ENCODE measurements at regions not wholly inside any gene's neighbourhood (a gene's known extent, or its start where the extent isn't known, plus 50 kb on each side); places are given as distances from the start of the nearest gene placed in this dataset.

- FAIRE-seq: no peak
- Histone ChIP-seq H3K79me2 (ENCODE audit: control insufficient read depth, insufficient read depth, low read length) (no peaks in the 10 kb centered on the region), H3K4me3 (ENCODE audit: control insufficient read depth in 2 of 3, extremely low read depth in 1 of 3, insufficient read depth in 2 of 3, low read depth in 1 of 3, low read length in 3 of 3) (peak overlapping the region in 1 of 3 experiments; percentile 58), H3K27me3 (ENCODE audit: control insufficient read depth, extremely low read depth, insufficient read depth, low read length) (peaks cover 4% of the 10 kb centered on the region), H3K9me3 (ENCODE audit: control insufficient read depth, low read depth, low read length) (no peaks in the 10 kb centered on the region), H3K4me1 (ENCODE audit: control insufficient read depth, extremely low read depth, insufficient read depth, low read length) (peaks cover 5% of the 10 kb centered on the region), H2AFZ (ENCODE audit: control insufficient read depth, low read length) (no peak overlapping the region), H3K27ac (ENCODE audit: control insufficient read depth, insufficient read depth, low read length) (no peak overlapping the region), H3K9me1 (ENCODE audit: control insufficient read depth, extremely low read depth, insufficient read depth, low read length) (no peaks in the 10 kb centered on the region), H4K20me1 (ENCODE audit: control insufficient read depth, extremely low read depth, insufficient read depth, low read length) (no peaks in the 10 kb centered on the region), H3K36me3 (ENCODE audit: control insufficient read depth in 2 of 2, extremely low read depth in 1 of 2, insufficient read depth in 2 of 2, low read length in 2 of 2) (no peaks in the 10 kb centered on the region), H3K9ac (ENCODE audit: control insufficient read depth, extremely low read depth, insufficient read depth, low read length) (no peak overlapping the region), H3K4me2 (ENCODE audit: control insufficient read depth, extremely low read depth, insufficient read depth, low read depth, low read length) (peak overlapping the region; percentile 79)
- dilution Hi-C loops (cut with MboI; ENCODE audit: extremely low pct_ligation_motif_present, low sequenced_read_pairs): no loop called here
- TF ChIP-seq, protein P1, sequence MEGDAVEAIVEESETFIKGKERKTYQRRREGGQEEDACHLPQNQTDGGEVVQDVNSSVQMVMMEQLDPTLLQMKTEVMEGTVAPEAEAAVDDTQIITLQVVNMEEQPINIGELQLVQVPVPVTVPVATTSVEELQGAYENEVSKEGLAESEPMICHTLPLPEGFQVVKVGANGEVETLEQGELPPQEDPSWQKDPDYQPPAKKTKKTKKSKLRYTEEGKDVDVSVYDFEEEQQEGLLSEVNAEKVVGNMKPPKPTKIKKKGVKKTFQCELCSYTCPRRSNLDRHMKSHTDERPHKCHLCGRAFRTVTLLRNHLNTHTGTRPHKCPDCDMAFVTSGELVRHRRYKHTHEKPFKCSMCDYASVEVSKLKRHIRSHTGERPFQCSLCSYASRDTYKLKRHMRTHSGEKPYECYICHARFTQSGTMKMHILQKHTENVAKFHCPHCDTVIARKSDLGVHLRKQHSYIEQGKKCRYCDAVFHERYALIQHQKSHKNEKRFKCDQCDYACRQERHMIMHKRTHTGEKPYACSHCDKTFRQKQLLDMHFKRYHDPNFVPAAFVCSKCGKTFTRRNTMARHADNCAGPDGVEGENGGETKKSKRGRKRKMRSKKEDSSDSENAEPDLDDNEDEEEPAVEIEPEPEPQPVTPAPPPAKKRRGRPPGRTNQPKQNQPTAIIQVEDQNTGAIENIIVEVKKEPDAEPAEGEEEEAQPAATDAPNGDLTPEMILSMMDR (optimal IDR thresholded peaks at IDR 0.05 in 1 of 3, IDR thresholded peaks at IDR 0.05 in 1 of 3, conservative IDR thresholded peaks at IDR 0.05 in 1 of 3; ENCODE audit: extremely low read depth in 1 of 3, insufficient read depth in 2 of 3, low read length in 3 of 3): no peak
- no peak for DNase-seq (ENCODE audit: low read depth, low spot score)
Observed at GRCh38 chr5:127228540-127229184, 61.9 kb upstream of the MEGF10 start.

DNA sequence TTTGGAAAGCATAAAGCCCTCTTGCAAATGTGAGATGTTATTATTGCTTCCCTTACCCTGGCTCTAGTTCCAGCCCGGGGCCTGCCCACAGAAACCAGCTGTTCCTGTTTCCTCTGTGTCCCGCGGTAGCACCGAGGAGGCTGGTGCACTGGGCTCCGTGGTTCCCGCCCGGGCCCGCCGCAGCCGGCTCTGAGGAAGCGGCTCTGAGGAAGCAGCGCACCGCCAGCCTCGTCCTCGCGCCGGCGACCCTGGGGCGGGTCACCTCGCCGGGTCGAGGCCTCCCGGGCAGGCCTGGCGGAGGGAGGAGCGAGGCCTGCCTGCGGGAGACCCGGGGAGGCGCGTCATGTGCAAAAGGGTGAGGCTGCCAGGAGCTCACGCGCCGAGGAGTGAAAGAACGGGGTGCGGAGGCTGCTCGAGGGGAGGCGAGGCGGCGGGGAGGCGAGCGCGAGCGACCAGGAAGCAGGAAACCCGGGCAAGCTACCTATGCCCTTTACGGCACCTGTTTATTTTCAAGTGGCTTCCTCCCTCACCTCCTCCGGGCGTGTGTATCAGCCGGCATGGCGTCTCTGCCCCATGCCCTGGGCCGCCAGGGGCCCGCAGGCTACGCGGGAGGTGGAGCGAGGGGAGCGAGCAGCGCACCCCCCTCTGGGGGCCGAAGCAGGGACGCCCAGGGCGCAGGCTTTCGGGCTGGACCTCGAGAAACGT, 61.3 kb upstream of the MEGF10 start:
- FAIRE-seq (no peak), DNase-seq (ENCODE audit: low read depth, low spot score) (no peak)
- TF ChIP-seq, protein P1 (optimal IDR thresholded peaks at IDR 0.05 in 1 of 3, IDR thresholded peaks at IDR 0.05 in 1 of 3, conservative IDR thresholded peaks at IDR 0.05 in 1 of 3; ENCODE audit: extremely low read depth in 1 of 3, insufficient read depth in 2 of 3, low read length in 3 of 3): no peak
- TF ChIP-seq EZH2 (IDR thresholded peaks at IDR 0.05; ENCODE audit: low read length): no peak
- Histone ChIP-seq H2AFZ (ENCODE audit: control insufficient read depth, low read length) (peak overlapping the region; percentile 46), H3K9me1 (ENCODE audit: control insufficient read depth, extremely low read depth, insufficient read depth, low read length) (no peaks in the 10 kb centered on the region), H4K20me1 (ENCODE audit: control insufficient read depth, extremely low read depth, insufficient read depth, low read length) (no peaks in the 10 kb centered on the region), H3K36me3 (ENCODE audit: control insufficient read depth in 2 of 2, extremely low read depth in 1 of 2, insufficient read depth in 2 of 2, low read length in 2 of 2) (no peaks in the 10 kb centered on the region), H3K79me2 (ENCODE audit: control insufficient read depth, insufficient read depth, low read length) (no peaks in the 10 kb centered on the region), H3K4me1 (ENCODE audit: control insufficient read depth, extremely low read depth, insufficient read depth, low read length) (peaks cover 5% of the 10 kb centered on the region), H3K27ac (ENCODE audit: control insufficient read depth, insufficient read depth, low read length) (no peak overlapping the region), H3K9ac (ENCODE audit: control insufficient read depth, extremely low read depth, insufficient read depth, low read length) (peak overlapping the region; percentile 6), H3K4me3 (ENCODE audit: control insufficient read depth in 2 of 3, extremely low read depth in 1 of 3, insufficient read depth in 2 of 3, low read depth in 1 of 3, low read length in 3 of 3) (peak overlapping the region; percentile 27 to 58 (median 47)), H3K27me3 (ENCODE audit: control insufficient read depth, extremely low read depth, insufficient read depth, low read length) (peaks cover 4% of the 10 kb centered on the region), H3K4me2 (ENCODE audit: control insufficient read depth, extremely low read depth, insufficient read depth, low read depth, low read length) (peak overlapping the region; percentile 79), H3K9me3 (ENCODE audit: control insufficient read depth, low read depth, low read length) (no peaks in the 10 kb centered on the region)
- dilution Hi-C loops (cut with MboI; ENCODE audit: extremely low pct_ligation_motif_present, low sequenced_read_pairs): no loop called here

Measured in keratinocyte (primary cell).